ENCODE measurements at regions not wholly inside any gene's neighbourhood (a gene's known extent, or its start where the extent isn't known, plus 50 kb on each side); places are given as distances from the start of the nearest gene placed in this dataset.
"Not testable (repeated sequence)": the region's sequence is repeated elsewhere in the genome, so short reads cannot be mapped to it uniquely, and the experiment has no call there.

DNA sequence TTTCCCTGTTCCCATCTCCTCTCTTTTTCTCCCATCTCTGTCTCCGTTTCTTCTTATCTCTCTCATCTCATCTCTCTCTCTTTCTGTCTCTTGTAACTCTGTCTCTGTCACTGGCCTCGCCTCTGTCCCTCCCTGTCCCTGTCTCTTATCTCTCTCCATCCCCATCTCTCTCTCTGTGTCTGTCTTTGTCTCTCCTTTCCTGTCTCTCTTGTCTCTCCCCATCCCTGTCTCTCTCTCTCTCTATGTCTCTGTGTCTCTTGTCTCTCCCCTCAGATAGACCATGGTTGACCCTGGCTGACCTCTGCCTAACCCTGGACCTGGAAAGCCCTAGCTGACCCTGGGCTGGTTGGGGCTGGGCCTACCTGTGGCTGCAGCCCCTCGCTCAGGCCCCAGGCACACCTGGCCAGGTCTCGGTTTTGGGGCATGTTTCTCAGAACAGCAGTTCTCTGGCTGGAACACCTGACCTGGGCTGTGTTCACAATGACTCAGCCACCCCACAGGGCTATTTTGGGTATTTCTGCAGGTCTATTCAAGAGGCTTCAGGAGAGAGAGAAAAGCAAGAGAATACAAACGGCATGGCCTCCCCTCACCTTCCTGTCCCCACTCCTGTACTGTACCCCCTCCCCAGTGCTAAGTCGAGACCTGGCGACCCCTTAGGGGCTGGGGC, 174.4 kb downstream of the TMEM121 start:
- no peaks in the 10 kb centered on the region for H3K36me3 ChIP-seq
- no peaks in the 10 kb centered on the region for H3K4me1 ChIP-seq
- no peak for DNase-seq
- no peak overlapping the region for H3K27ac ChIP-seq (replicated peaks)
- TF ChIP-seq, protein P1, sequence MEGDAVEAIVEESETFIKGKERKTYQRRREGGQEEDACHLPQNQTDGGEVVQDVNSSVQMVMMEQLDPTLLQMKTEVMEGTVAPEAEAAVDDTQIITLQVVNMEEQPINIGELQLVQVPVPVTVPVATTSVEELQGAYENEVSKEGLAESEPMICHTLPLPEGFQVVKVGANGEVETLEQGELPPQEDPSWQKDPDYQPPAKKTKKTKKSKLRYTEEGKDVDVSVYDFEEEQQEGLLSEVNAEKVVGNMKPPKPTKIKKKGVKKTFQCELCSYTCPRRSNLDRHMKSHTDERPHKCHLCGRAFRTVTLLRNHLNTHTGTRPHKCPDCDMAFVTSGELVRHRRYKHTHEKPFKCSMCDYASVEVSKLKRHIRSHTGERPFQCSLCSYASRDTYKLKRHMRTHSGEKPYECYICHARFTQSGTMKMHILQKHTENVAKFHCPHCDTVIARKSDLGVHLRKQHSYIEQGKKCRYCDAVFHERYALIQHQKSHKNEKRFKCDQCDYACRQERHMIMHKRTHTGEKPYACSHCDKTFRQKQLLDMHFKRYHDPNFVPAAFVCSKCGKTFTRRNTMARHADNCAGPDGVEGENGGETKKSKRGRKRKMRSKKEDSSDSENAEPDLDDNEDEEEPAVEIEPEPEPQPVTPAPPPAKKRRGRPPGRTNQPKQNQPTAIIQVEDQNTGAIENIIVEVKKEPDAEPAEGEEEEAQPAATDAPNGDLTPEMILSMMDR (IDR thresholded peaks at IDR 0.05; ENCODE audit: borderline replicate concordance): no peak
- H3K9me3 ChIP-seq (replicated peaks): no peaks in the 10 kb centered on the region
- intact Hi-C loops (cut with micrococcal nuclease): no loop called here
- H3K4me3 ChIP-seq: no peak overlapping the region
- no peaks in the 10 kb centered on the region for H3K27me3 ChIP-seq (ENCODE audit: low read depth)

- H3K27me3 ChIP-seq (ENCODE audit: low read depth): peaks cover 4% of the 10 kb centered on the region
- H3K4me1 ChIP-seq: no peaks in the 10 kb centered on the region
- no peak for DNase-seq
- intact Hi-C loops (cut with micrococcal nuclease): no loop called here
- no peaks in the 10 kb centered on the region for H3K36me3 ChIP-seq
- TF ChIP-seq, protein P1 (IDR thresholded peaks at IDR 0.05; ENCODE audit: borderline replicate concordance): no peak
- H3K9me3 ChIP-seq (replicated peaks): no peaks in the 10 kb centered on the region
- no peak overlapping the region for H3K4me3 ChIP-seq
- H3K27ac ChIP-seq (replicated peaks): no peak overlapping the region
Measured at GRCh38 chr14:105701456-105702274, 175.3 kb downstream of the TMEM121 start.

DNA sequence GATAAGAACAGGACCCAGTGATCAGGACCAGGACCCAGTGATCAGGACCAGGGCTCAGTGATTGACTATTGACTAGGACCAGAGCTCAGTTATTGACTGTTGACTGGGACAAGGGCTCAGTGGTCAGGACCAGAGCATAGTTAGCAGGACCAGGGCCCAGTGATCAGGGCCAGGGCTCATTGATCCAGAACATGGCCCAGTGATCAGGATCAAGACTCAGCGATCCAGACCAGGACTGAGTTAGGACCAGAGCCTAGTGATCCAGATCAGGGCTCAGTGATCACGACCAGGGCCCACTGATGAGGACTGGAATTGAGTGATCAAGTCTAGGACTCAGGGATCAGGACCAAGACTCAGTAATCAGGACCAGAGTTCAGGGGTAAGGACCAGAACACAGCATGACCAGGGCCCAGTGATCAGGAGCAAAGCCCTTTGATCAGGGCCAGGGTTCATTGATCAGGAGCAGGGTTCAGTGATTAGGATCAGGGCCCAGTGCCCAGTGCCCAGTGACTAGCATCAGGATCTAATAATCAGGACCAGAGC, 176.0 kb downstream of the TMEM121 start:
- no peak overlapping the region for H3K4me3 ChIP-seq
- no peaks in the 10 kb centered on the region for H3K9me3 ChIP-seq (replicated peaks)
- no peaks in the 10 kb centered on the region for H3K36me3 ChIP-seq
- TF ChIP-seq, protein P1 (IDR thresholded peaks at IDR 0.05; ENCODE audit: borderline replicate concordance): no peak
- intact Hi-C loops (cut with micrococcal nuclease): no loop called here
- no peak overlapping the region for H3K27ac ChIP-seq (replicated peaks)
- H3K27me3 ChIP-seq (ENCODE audit: low read depth): peaks cover 4% of the 10 kb centered on the region
- DNase-seq: no peak
- H3K4me1 ChIP-seq: no peaks in the 10 kb centered on the region

GRCh38 chr14:105703044-105703665, 176.8 kb downstream of the TMEM121 start:
- H3K27me3 ChIP-seq (ENCODE audit: low read depth); H3K36me3 ChIP-seq; H3K4me3 ChIP-seq; H3K27ac ChIP-seq (replicated peaks); intact Hi-C loops (cut with micrococcal nuclease); DNase-seq; H3K4me1 ChIP-seq; H3K9me3 ChIP-seq (replicated peaks): not testable (repeated sequence)

GRCh38 chr14:105704091-105704490, 177.7 kb downstream of the TMEM121 start:
- DNase-seq; H3K36me3 ChIP-seq; H3K27ac ChIP-seq (replicated peaks); intact Hi-C loops (cut with micrococcal nuclease); H3K4me1 ChIP-seq; H3K4me3 ChIP-seq; H3K9me3 ChIP-seq (replicated peaks); H3K27me3 ChIP-seq (ENCODE audit: low read depth): not testable (repeated sequence)

DNA sequence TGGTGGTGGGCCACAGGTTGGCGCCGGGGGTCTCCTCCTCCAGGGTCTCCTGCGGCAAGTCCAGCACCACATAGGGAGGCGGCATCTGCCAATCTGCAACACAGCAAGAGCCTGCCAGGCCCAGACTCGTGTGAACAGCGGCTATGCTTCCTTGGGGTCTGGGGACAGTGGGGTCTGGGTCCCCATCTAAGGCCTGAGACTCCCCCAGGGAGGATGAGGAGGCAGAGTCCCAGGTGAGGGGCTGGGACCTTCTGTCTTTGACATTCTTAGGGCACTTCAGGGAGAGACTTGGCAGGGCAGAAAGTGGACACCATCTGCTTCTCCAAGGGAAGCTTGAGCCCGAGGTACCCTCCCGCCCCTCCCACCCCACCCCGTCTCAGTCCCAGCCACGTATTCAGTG, 178.1 kb downstream of the TMEM121 start:
- H3K36me3 ChIP-seq; H3K4me3 ChIP-seq; DNase-seq; H3K27ac ChIP-seq (replicated peaks); H3K9me3 ChIP-seq (replicated peaks); H3K4me1 ChIP-seq; H3K27me3 ChIP-seq (ENCODE audit: low read depth); intact Hi-C loops (cut with micrococcal nuclease): not testable (repeated sequence)

- H3K4me1 ChIP-seq; H3K4me3 ChIP-seq; DNase-seq; H3K27ac ChIP-seq (replicated peaks); H3K36me3 ChIP-seq; H3K27me3 ChIP-seq (ENCODE audit: low read depth); H3K9me3 ChIP-seq (replicated peaks); intact Hi-C loops (cut with micrococcal nuclease): not testable (repeated sequence)
Measured at GRCh38 chr14:105705512-105705861, 179.1 kb downstream of the TMEM121 start.

DNA sequence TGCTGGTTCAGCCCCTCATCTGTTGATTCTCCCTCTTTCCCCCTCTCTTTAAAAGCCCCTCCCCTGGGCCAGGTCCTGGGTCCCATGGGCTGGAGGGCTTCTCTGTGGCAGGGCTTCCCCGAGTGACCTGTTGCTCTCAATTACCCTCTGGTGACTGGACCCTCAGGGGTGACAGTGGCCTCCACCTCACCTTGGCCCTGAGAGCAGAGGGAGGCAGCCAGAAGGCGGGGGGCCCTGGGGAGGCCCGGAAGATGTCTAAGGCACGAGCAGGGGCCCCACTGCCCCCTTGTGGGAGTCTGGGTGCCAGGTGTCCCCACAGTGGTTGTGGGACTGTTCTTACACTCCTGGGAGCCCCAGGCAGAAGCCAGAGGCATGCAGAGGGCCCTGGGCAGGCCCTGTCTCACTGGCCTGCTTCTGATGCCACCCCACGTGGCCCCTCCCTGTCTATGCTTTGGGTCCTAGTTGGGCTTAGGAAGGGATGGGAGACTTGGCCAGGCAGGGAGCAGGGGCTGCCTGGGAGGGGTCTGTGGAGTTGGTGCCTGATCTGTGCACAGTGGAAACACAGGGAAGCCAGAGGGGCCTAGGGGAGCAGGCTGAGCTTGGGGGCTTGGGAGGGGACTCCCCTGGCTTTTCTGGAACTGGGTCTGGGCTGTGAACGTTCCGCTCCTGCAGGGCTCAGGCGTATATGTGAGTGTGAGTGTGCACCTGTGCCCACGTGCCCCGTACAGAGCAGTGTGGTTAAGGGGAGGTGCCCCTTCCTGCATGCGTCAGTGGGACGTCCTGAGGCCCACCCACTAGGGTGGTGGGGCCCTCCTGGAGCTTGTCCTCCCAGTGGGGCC, 179.7 kb downstream of the TMEM121 start:
- DNase-seq; H3K4me3 ChIP-seq; H3K27ac ChIP-seq (replicated peaks); intact Hi-C loops (cut with micrococcal nuclease); H3K27me3 ChIP-seq (ENCODE audit: low read depth); H3K36me3 ChIP-seq; H3K4me1 ChIP-seq; H3K9me3 ChIP-seq (replicated peaks): not testable (repeated sequence)

GRCh38 chr14:105706701-105707019, 180.3 kb downstream of the TMEM121 start:
- H3K9me3 ChIP-seq (replicated peaks); H3K27ac ChIP-seq (replicated peaks); DNase-seq; intact Hi-C loops (cut with micrococcal nuclease); H3K27me3 ChIP-seq (ENCODE audit: low read depth); H3K36me3 ChIP-seq; H3K4me3 ChIP-seq; H3K4me1 ChIP-seq: not testable (repeated sequence)

- H3K27me3 ChIP-seq (ENCODE audit: low read depth); DNase-seq; intact Hi-C loops (cut with micrococcal nuclease); H3K9me3 ChIP-seq (replicated peaks); H3K4me3 ChIP-seq; H3K36me3 ChIP-seq; H3K4me1 ChIP-seq; H3K27ac ChIP-seq (replicated peaks): not testable (repeated sequence)
Measured at GRCh38 chr14:105707099-105707498, 180.7 kb downstream of the TMEM121 start.
